HCT116 (cell line): ENCODE measurements at regions not wholly inside any gene's neighbourhood (a gene's known extent, or its start where the extent isn't known, plus 50 kb on each side); places are given as distances from the start of the nearest gene placed in this dataset.

ENCODE experiments used
- ATAC-seq: fragments of 200-7000 bp; cut with Tn5 transposase; 2 replicates; pipeline ENCODE4 v1.9.1; 2020; ENCODE audit warnings: mild to moderate bottlenecking, moderate library complexity
- BruUV-seq: library from RNA; stranded (reverse); fragments of 400-500 nt; replicated peaks from 2 replicates; lab custom pipeline; 2021; lab: Mats Ljungman, UMichigan
- CTCF ChIA-PET: fragments of 300-600 bp; sonication (Branson Sonifier 250); formaldehyde crosslinking; loops from one replicate; lab custom pipeline; 2021; ENCODE audit warnings: antibody characterized with exemption; lab: Charles Lee
- POLR2A ChIA-PET: fragments of 300-600, 350-600 bp; sonication (Branson Sonifier 250); formaldehyde crosslinking; loops from one replicate; lab custom pipeline; 2021; ENCODE audit warnings: antibody characterized with exemption; lab: Charles Lee
- RAD21 ChIA-PET, 2 experiments: fragments of 300-600 bp; sonication (Branson Sonifier 250); formaldehyde crosslinking; loops; one replicate each; lab custom pipeline; 2023; ENCODE audit warnings: low total read pairs in 2 of 2; ENCODE audit not compliant: uncharacterized antibody in 2 of 2, unreplicated experiment in 2 of 2, low non-redundant PET in 1 of 2; lab: Charles Lee
- DNase-seq: peaks from one replicate; pipeline ENCODE4 v3.0.0-alpha.2; 2010; ENCODE audit warnings: low read depth, low spot score
- H2AFZ ChIP-seq: fragments of 200-600 bp; shearing (Covaris generic), sonication (generic); 2 replicates; pipeline ENCODE4 v1.6.1; 2017; ENCODE audit warnings: low read depth, mixed run types, mixed read lengths, antibody characterized with exemption, low read length; ENCODE audit not compliant: poor library complexity, severe bottlenecking
- H3K27ac ChIP-seq: 2 replicates; pipeline ENCODE4 v1.5.1; 2012; ENCODE audit warnings: low read depth, low read length
- H3K27me3 ChIP-seq: fragments of 200-600 bp; sonication (generic); 2 replicates; pipeline ENCODE4 v1.6.1; 2016; ENCODE audit warnings: mixed run types, low read length, mixed read lengths; ENCODE audit not compliant: insufficient read depth
- H3K36me3 ChIP-seq, 2 experiments: fragments of 200-500 bp in 1 of 2; fragments of 200-600 bp in 1 of 2; sonication (Bioruptor generic) in 1 of 2; sonication (generic) in 1 of 2; 2 replicates each; pipeline versions ENCODE4 v1.5.1 to v1.6.1; 2014 to 2016; ENCODE audit warnings: low read length in 2 of 2, inconsistent platforms in 1 of 2, mixed read lengths in 1 of 2, mixed run types in 1 of 2; ENCODE audit not compliant: insufficient read depth in 2 of 2, control insufficient read depth in 1 of 2
- H3K4me1 ChIP-seq, 2 experiments: fragments of 200-600 bp in 1 of 2; sonication (generic) in 1 of 2; 2 replicates each; pipeline versions ENCODE4 v1.5.1 to v1.6.1; 2012 to 2017; ENCODE audit warnings: low read length in 2 of 2, inconsistent platforms in 1 of 2, mild to moderate bottlenecking in 1 of 2, mixed read lengths in 1 of 2, mixed run types in 1 of 2, moderate library complexity in 1 of 2; ENCODE audit not compliant: insufficient read depth in 2 of 2, control insufficient read depth in 1 of 2
- H3K4me2 ChIP-seq: fragments of 200-600 bp; sonication (generic); 2 replicates; pipeline ENCODE4 v1.6.1; 2017; ENCODE audit warnings: mixed run types, low read length, mixed read lengths
- H3K4me3 ChIP-seq, 2 experiments: fragments of 200-600 bp in 1 of 2; sonication (generic) in 1 of 2; replicated peaks in 1 of 2; 2 replicates each; pipeline ENCODE4 v1.5.1; 2011 to 2016; ENCODE audit warnings: low read length in 2 of 2, control low read depth in 1 of 2, low read depth in 1 of 2, mild to moderate bottlenecking in 1 of 2, mixed read lengths in 1 of 2, mixed run types in 1 of 2
- H3K79me2 ChIP-seq: fragments of 200-600 bp; sonication (generic); 2 replicates; pipeline ENCODE4 v1.6.1; 2017; ENCODE audit warnings: mild to moderate bottlenecking, mixed run types, low read length, moderate library complexity, mixed read lengths; ENCODE audit not compliant: insufficient read depth
- H3K9ac ChIP-seq: fragments of 200-600 bp; sonication (generic); 2 replicates; pipeline ENCODE4 v1.6.1; 2016; ENCODE audit warnings: low read length, mixed read lengths
- H3K9me2 ChIP-seq: fragments of 200-600 bp; sonication (generic), shearing (Covaris generic); 2 replicates; pipeline ENCODE4 v1.6.1; 2017; ENCODE audit warnings: mixed run types, mild to moderate bottlenecking, moderate library complexity; ENCODE audit not compliant: insufficient read depth
- H3K9me3 ChIP-seq, 2 experiments: fragments of 200-500 bp in 1 of 2; fragments of 200-600 bp in 1 of 2; sonication (Bioruptor generic) in 1 of 2; sonication (generic) in 1 of 2; 2 replicates each; pipeline ENCODE4 v1.6.1; 2014 to 2017; ENCODE audit warnings: low read length in 2 of 2, mixed read lengths in 2 of 2, inconsistent platforms in 1 of 2, low read depth in 1 of 2, mild to moderate bottlenecking in 1 of 2, mixed run types in 1 of 2, moderate library complexity in 1 of 2; ENCODE audit not compliant: control insufficient read depth in 1 of 2, insufficient read depth in 1 of 2
- H4K20me1 ChIP-seq: fragments of 200-600 bp; sonication (generic), shearing (Covaris generic); 2 replicates; pipeline ENCODE4 v1.6.1; 2017; ENCODE audit warnings: mixed run types, mild to moderate bottlenecking, moderate library complexity; ENCODE audit not compliant: insufficient read depth
- CEBPB ChIP-seq: IDR thresholded peaks from 2 replicates; pipeline ENCODE4 v1.6.1; 2012; ENCODE audit warnings: low read depth
- ELF1 ChIP-seq: IDR thresholded peaks from 2 replicates; pipeline ENCODE4 v1.6.1; 2012; ENCODE audit warnings: low read depth, borderline replicate concordance
- EZH2phosphoT487 ChIP-seq: fragments of 200-600 bp; IDR thresholded peaks from 2 replicates; pipeline ENCODE4 v1.6.1; 2018; ENCODE audit warnings: antibody characterized with exemption, borderline replicate concordance
- FOSL1 ChIP-seq: IDR thresholded peaks from 2 replicates; pipeline ENCODE4 v1.6.1; 2012; ENCODE audit warnings: low read depth
- JUND ChIP-seq: IDR thresholded peaks from 2 replicates; pipeline ENCODE4 v1.6.1; 2012
- MAX ChIP-seq: IDR thresholded peaks from 2 replicates; pipeline ENCODE4 v1.6.1; 2012
- RAD21 ChIP-seq: IDR thresholded peaks from 2 replicates; pipeline ENCODE4 v1.6.1; 2012; ENCODE audit warnings: low read depth, mild to moderate bottlenecking
- SIN3A ChIP-seq: IDR thresholded peaks from 2 replicates; pipeline ENCODE4 v1.6.1; 2012; ENCODE audit warnings: low read depth
- SRF ChIP-seq: IDR thresholded peaks from 2 replicates; pipeline ENCODE4 v1.6.1; 2012; ENCODE audit warnings: low read depth
- TCF7L2 ChIP-seq: IDR thresholded peaks from 2 replicates; pipeline ENCODE4 v1.7.0; 2011; ENCODE audit warnings: borderline replicate concordance, inconsistent platforms; ENCODE audit not compliant: insufficient read depth, insufficient read length; ENCODE audit errors: extremely low read depth
- YY1 ChIP-seq: IDR thresholded peaks from 2 replicates; pipeline ENCODE4 v1.6.1; 2011; ENCODE audit warnings: low read length, low read depth, moderate library complexity, mild to moderate bottlenecking; ENCODE audit not compliant: insufficient replicate concordance; ENCODE audit errors: extremely low read depth
- ZBTB33 ChIP-seq: IDR thresholded peaks from 2 replicates; pipeline ENCODE4 v1.6.1; 2011; ENCODE audit warnings: mild to moderate bottlenecking, low read length, moderate library complexity; ENCODE audit not compliant: insufficient replicate concordance; ENCODE audit errors: extremely low read depth
- intact Hi-C: fragments of 100-400 bp; cut with micrococcal nuclease; formaldehyde crosslinking; loops from 2 replicates; pipeline ENCODE4 v1.10.0; 2022
- TF ChIP-seq, protein P1 (sequence below): IDR thresholded peaks from 2 replicates; pipeline ENCODE4 v1.6.1; 2012
- TF ChIP-seq, protein P2 (sequence below): IDR thresholded peaks from 2 replicates; pipeline ENCODE4 v1.6.1; 2012; ENCODE audit warnings: low read depth

GRCh38 chr14:85235868-85236267 lies 294.1 kb upstream of the FLRT2 start:
- ATAC-seq (no peak), DNase-seq (no peak)
- no peak for TF ChIP-seq ELF1
- TF ChIP-seq SIN3A = no peak
- no peak for TF ChIP-seq YY1
- TF ChIP-seq TCF7L2 = no peak
- no peak for TF ChIP-seq JUND
- TF ChIP-seq FOSL1 = no peak
- TF ChIP-seq MAX = no peak
- no TSS peak for BruUV-seq
- Histone ChIP-seq H3K27ac (no peak overlapping the region), H3K9me3 (peaks cover 11 to 16% of the 10 kb centered on the region in 2 experiments; a peak in 2 of 4 replicates), H3K4me1 (no peaks in the 10 kb centered on the region), H2AFZ (no peak overlapping the region), H3K9me2 (no peaks in the 10 kb centered on the region), H3K36me3 (no peaks in the 10 kb centered on the region), H3K79me2 (no peaks in the 10 kb centered on the region), H3K27me3 (no peaks in the 10 kb centered on the region), H3K9ac (no peak overlapping the region), H3K4me2 (no peak overlapping the region), H3K4me3 (no peak overlapping the region), H4K20me1 (no peaks in the 10 kb centered on the region)
- intact Hi-C loops = no loop called here
- CTCF ChIA-PET = no interaction called here
- RAD21 ChIA-PET = no interaction called here
- POLR2A ChIA-PET = no interaction called here

DNA sequence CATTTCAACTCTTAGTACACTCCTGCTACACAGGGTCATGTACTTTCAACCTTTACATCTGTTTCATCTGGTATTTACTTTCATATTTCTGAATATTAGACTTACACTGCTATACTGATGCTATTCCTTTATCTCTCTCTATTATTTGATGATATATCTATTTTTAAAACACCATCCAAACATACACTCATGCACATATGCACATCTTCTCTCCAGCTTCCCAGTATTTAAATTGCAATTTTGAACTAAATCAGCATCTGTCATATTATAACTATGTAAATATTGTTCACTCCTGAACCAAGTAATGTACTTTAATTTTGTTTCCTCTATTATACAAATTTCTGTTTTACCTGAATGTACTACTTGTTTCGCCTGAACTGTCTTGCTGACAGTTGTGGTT lies 293.6 kb upstream of the FLRT2 start:
- H3K9ac ChIP-seq = no peak overlapping the region
- H3K36me3 ChIP-seq = no peaks in the 10 kb centered on the region
- peaks cover 15 to 17% of the 10 kb centered on the region in 2 experiments; a peak in 2 of 4 replicates for H3K9me3 ChIP-seq
- H2AFZ ChIP-seq = no peak overlapping the region
- CTCF ChIA-PET = no interaction called here
- intact Hi-C loops = no loop called here
- no peak overlapping the region for H3K27ac ChIP-seq
- ATAC-seq = no peak
- no peaks in the 10 kb centered on the region for H3K4me1 ChIP-seq
- RAD21 ChIA-PET = no interaction called here
- H3K4me3 ChIP-seq = no peak overlapping the region
- BruUV-seq = no TSS peak
- H3K79me2 ChIP-seq = no peaks in the 10 kb centered on the region
- no peak for DNase-seq
- no peaks in the 10 kb centered on the region for H4K20me1 ChIP-seq
- H3K9me2 ChIP-seq = no peaks in the 10 kb centered on the region
- no peak overlapping the region for H3K4me2 ChIP-seq
- no peaks in the 10 kb centered on the region for H3K27me3 ChIP-seq
- POLR2A ChIA-PET = no interaction called here
- TF ChIP-seq SRF (no peak), TCF7L2 (no peak), EZH2phosphoT487 (no peak), CEBPB (no peak), ZBTB33 (no peak), RAD21 (no peak), MAX (no peak), JUND (no peak), YY1 (no peak)
- TF ChIP-seq, protein P1, sequence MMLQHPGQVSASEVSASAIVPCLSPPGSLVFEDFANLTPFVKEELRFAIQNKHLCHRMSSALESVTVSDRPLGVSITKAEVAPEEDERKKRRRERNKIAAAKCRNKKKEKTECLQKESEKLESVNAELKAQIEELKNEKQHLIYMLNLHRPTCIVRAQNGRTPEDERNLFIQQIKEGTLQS = no peak
- TF ChIP-seq, protein P2, sequence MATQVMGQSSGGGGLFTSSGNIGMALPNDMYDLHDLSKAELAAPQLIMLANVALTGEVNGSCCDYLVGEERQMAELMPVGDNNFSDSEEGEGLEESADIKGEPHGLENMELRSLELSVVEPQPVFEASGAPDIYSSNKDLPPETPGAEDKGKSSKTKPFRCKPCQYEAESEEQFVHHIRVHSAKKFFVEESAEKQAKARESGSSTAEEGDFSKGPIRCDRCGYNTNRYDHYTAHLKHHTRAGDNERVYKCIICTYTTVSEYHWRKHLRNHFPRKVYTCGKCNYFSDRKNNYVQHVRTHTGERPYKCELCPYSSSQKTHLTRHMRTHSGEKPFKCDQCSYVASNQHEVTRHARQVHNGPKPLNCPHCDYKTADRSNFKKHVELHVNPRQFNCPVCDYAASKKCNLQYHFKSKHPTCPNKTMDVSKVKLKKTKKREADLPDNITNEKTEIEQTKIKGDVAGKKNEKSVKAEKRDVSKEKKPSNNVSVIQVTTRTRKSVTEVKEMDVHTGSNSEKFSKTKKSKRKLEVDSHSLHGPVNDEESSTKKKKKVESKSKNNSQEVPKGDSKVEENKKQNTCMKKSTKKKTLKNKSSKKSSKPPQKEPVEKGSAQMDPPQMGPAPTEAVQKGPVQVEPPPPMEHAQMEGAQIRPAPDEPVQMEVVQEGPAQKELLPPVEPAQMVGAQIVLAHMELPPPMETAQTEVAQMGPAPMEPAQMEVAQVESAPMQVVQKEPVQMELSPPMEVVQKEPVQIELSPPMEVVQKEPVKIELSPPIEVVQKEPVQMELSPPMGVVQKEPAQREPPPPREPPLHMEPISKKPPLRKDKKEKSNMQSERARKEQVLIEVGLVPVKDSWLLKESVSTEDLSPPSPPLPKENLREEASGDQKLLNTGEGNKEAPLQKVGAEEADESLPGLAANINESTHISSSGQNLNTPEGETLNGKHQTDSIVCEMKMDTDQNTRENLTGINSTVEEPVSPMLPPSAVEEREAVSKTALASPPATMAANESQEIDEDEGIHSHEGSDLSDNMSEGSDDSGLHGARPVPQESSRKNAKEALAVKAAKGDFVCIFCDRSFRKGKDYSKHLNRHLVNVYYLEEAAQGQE = no peak
